HT1080 (cell line): ENCODE measurements at regions not wholly inside any gene's neighbourhood (a gene's known extent, or its start where the extent isn't known, plus 50 kb on each side); places are given as distances from the start of the nearest gene placed in this dataset.
A peak's percentile ranks its signal among the peaks of the same experiment; 100 is the strongest.

Experiments used
- DNase-seq: peaks from one replicate; pipeline ENCODE4 v3.0.0-alpha.2; 2015; ENCODE audit warnings: low read depth

DNA sequence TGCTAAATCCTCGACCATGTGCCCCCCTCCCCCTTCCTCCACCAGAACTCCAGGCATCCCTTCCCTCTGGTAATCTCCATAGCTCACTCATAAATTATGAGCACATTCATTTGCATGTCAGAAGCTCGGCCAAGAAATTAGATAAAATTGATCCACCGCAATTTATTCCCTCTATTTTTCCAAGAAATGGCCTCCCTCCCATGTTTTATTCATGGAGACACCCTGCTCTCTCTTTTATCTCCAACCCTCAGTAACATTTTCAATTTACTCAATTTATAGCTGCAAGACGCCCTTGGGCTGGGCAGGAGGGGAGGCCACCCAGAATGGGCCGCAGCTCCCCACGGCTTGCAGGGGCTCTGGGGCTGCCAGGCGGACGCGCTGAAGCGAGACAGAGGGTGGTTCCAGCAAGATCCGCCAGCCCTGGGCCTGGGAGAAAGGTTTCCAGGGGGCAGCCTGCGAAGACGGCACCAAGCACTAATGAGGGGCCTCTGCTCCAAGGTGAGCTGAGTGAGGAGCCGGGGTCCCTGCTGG is 54.7 kb upstream of the ZNF423 start:
- DNase-seq: no peak

DNA sequence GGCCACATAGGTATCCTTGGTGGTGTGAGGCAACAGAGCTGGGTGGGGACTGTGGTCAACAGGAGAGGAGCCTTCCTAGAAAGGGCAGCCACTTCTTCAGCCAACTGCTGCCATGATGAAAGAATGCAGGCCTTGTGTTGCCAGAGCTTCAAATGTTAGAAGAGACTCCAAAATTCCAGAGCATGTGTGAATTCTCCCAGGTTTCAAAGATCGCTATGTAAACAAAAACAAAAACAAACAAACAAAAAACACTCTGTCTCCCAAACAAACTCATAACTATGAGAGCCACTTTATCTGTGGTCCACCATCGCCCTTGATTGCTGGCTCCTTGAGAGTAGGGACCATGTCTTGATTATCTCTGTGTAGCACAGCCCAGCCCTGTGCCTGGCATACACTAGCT is 55.5 kb upstream of the ZNF423 start:
- no peak for DNase-seq

GRCh38 chr16:49912721-49913120 is 56.8 kb upstream of the ZNF423 start:
- DNase-seq: peak; percentile 41

DNA sequence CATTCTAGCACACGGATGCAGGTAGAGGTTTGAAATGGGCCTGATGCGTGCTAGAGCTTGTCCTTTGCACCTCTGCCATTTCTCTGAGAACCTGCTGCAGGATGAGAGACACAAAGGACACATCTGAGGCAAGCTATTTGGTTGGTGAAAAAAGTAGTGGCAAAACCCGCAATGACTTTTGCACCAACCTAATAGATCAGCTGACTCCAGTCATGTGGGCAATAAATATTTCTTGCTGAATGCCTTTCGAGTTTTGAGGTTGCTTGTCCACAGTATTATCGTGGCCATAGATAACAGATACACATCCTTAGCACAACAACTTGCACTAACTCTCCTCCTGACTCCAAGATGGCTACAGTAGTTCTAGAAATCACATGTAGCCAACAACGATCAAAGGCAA is 57.8 kb upstream of the ZNF423 start:
- no peak for DNase-seq

DNA sequence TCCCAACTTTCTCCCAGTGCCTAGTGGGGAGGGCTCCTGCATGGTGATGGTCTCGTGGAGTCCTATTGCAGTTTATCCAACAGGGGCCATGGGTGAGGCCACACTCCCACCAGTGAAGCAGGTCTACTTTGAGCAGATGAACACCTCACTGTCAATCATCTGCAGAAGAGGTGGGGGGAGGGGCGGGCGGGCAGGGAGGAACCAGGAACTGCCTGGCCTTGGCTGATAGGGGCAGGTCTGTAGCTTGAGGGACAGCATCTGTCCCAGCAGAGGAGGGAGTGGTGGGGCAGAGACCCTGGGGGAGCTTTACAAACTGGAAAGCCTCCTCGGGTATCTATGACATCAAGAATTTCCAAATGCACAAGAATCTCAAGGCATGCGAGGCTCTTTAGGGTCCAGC is 58.7 kb upstream of the ZNF423 start:
- DNase-seq: no peak

- DNase-seq: no peak
Observed at GRCh38 chr16:49918257-49918656, 62.3 kb upstream of the ZNF423 start.

DNA sequence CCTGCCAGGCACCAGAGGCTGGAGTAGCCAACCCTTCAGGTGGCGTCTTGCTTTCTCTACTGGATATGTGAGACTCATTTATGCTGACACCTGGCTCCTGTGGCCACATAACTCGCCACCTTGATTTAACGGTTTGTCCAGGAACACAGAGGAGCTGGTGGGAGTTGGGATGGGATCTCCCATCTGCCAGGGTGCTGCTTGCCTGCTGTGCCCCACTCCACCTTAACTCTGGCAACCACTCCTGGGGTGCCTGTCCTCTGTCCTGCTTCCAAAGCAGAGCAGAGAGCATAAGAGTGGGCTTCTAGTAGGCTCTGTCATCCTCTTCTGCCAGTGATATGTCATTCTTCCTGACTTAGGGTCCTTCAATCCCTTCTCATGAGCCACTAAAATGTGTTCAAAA is 63.4 kb upstream of the ZNF423 start:
- DNase-seq: no peak

DNA sequence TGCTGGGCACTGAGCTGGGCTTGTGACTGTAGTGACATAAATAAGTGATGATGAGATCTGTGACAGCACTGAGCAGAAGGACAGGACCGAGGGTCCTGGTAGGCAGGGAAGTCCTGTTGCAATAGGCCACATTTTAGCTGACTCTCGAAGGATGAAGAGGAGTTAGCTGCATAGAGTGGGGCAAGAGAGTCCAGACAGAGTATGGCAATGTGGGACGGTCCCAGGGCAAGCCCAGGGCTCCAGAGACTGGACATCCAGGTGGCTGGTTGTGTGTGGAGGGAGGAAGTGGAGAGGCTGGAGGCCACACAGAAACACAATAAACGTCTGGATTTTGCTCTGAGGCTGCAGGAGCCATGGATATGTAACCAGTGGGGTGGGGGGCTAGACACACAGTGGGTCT is 64.5 kb upstream of the ZNF423 start:
- DNase-seq: no peak

GRCh38 chr16:49921106-49921505 is 65.2 kb upstream of the ZNF423 start:
- DNase-seq: no peak

GRCh38 chr16:49921791-49922456 is 66.0 kb upstream of the ZNF423 start:
- peak; percentile 24 for DNase-seq

DNA sequence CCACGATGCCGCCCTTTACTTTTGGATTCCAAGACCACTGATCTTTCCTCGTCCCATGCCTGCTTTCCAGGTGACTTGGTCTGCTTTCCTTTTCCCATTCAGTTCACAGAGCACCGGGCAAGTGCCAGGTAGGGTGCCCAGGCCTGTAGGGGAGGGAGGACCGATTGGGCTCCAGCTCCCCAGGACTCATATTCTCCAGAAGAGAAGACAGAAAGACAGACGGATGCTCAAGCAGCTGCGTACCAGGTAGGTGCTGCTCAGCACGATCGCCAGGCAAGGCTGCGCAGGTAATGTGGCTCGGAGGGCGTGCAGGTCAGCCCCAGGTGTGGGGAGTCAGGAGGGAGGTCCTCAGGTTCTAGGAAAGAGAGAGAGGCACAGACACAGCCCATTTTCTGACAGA is 67.5 kb upstream of the ZNF423 start:
- no peak for DNase-seq

GRCh38 chr16:49924078-49924477 is 68.2 kb upstream of the ZNF423 start:
- peak; percentile 69 for DNase-seq

GRCh38 chr16:49926941-49927340 is 71.0 kb upstream of the ZNF423 start:
- no peak for DNase-seq

DNA sequence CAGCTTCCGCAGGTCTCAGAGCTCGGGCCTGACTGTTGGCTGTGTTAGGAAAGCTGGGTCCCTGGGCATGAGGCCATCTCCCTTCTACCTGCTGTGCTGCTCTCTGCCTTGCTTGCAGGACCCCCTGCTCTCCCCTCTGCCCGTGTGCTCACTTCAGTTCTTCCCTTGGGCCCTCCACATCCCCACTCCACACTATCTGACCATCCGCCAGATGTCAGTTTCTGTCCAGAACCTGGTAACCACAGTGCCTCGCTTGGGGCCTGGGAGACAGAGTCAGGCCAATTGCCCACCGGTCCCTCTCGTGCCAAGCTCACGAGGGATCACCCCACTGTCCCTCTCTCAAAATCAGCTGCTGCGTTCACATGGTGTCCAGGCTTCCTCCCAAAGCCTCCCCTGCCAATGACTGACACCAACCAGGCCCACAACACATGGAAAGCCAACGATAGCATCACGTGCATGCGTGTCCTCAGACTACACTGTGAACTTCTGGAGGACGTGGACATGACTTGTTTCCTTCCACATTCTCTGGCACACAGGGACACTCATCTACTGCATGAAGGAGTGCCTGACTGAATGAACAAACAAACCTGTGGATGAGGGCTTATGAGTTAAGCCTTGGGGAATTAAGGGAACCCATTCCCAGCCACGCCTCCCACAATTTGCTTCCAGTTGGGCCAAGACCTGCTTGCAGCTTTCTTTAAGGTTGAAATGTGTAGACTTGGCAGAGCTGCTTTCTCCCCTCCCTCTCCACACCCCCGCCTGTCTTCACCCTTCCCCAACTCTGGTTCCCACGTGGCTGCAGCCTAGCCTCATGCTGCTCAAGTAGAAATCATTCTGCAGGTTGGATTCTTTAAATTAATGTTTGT is 72.5 kb upstream of the ZNF423 start:
- DNase-seq: no peak

- no peak for DNase-seq
Observed at GRCh38 chr16:49929626-49930025, 73.7 kb upstream of the ZNF423 start.

- no peak for DNase-seq
Observed at GRCh38 chr16:49930841-49931240, 74.9 kb upstream of the ZNF423 start.

DNA sequence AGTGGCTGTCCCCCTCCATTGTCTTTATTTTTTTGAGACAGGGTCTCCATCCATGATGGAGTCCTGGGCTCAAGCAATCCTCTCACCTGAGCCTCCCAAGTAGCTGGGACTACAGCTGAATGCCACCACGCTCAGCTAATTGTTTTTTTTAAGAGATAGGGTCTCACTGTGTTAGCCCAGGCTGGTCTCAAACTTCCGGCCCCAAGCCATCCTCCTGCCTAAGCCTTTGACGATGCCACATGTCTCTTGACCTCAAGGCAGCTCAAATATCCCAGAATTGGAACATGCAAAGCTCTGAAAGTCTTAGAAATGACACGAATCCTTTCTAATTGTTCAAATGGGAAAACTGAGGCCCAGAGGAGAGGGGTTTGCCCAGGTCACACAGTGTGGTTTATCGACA is 75.4 kb upstream of the ZNF423 start:
- no peak for DNase-seq

DNA sequence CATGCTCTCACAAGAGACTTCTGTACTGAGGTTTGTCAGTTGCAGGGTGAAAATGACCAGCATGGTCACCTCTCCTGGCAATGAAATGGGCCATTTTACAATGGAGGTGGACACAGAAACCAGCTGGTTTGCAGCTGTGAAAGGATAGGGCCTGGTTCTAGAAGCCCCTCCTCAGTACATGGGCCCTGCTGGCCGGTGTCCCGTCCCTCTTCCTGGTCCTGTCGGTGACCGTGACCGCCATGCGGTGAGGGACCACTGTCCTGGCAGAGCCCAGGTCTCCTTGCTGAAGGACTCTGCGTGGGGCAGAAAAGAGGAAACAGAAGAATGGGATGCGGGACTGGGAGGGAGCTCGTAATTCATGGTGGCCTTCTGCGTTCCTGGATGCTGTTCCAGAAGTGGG is 76.0 kb upstream of the ZNF423 start:
- no peak for DNase-seq

DNA sequence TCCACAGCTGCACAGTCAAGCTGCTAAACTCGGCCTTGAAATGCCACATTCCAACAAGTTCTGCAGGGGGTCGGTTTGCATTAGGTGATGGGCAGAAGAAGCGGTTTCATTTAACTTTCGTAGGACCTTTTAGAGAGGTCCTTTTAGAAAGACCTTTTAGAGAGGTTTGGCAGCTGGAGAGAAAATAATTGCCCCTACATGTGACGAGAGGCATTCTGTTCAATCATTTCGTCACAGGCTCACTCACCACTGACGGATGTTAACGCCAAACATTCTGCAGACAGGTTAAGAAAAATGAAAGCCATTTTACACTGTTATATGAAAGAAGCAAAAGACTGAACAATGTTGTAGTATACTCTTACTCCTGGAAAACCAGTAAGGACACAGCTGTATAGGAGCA is 76.5 kb upstream of the ZNF423 start:
- DNase-seq: no peak

DNA sequence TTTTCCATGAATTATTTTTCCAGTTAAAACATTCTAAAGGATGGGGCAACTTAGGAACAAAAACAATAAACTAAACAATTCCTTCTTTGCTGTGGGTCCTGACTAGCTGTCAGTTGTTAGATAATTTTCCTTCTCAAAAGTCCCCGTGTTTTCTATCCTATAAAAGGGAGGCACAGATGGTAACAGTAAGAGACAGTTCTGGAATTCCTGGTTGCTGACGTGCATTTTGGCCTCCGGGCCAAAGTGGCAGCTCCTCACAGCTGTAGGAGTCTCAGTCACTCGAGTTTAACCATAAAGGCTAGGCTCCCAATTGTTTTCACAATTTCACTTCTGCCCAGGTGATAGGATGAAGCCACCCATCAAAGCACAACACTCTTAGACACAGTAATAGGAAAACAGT is 77.0 kb upstream of the ZNF423 start:
- no peak for DNase-seq

DNA sequence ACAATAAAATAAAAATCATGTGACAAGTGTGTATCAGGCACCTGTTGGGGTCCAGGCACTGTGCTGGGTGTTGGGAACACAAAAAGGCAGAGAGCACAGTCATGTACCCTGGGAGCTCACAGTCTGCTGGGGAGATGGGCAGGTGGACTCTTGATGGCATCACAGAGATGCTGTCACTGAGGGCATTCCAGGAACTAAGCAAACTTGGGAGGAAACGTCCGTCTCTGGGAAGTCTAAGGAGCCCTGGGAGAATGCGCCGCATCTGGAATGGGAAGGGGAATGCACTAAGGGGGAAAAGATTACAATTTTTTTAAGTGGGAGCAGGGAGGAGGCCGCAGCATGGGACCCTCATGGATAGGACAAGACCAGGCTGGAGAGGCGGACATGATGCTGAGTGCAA is 80.9 kb upstream of the ZNF423 start:
- DNase-seq: no peak

- no peak for DNase-seq
Observed at GRCh38 chr16:49937886-49938285, 82.0 kb upstream of the ZNF423 start.

DNA sequence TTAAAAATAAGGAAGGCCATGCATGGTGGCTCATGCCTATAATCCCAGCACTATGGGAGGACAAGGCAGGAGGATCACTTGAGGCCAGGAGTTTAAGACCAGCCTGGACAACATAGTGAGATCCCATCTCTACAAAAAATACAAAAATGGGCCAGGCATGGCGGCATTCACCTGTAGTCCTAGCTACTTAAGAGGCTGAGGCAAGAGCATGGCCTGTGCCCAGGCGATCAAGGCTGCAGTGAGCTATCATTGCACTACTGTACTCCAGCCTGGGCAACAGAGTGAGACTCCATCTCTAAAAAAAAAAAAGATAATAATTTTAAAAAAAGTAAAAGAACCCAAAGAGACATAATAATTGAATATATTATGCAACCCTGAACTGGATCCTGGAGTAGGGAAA is 83.6 kb upstream of the ZNF423 start:
- DNase-seq: no peak
